Panc1 (cell line): ENCODE measurements at regions not wholly inside any gene's neighbourhood (a gene's known extent, or its start where the extent isn't known, plus 50 kb on each side); places are given as distances from the start of the nearest gene placed in this dataset.

Experiments used
- CTCF ChIP-seq: fragments of 450-650 bp; IDR thresholded peaks from 2 replicates; pipeline ENCODE4 v1.5.1; 2017; ENCODE audit warnings: mild to moderate bottlenecking
- POLR2AphosphoS5 ChIP-seq: IDR thresholded peaks from 2 replicates; pipeline ENCODE4 v1.6.1; 2012; ENCODE audit warnings: mild to moderate bottlenecking, low read depth, low read length, moderate library complexity
- SIN3A ChIP-seq: IDR thresholded peaks from 2 replicates; pipeline ENCODE4 v1.6.1; 2012; ENCODE audit warnings: low read depth, mild to moderate bottlenecking, low read length, moderate library complexity, borderline replicate concordance; ENCODE audit not compliant: insufficient read depth
- TCF7L2 ChIP-seq: IDR thresholded peaks from 2 replicates; pipeline ENCODE4 v1.6.1; 2011; ENCODE audit warnings: mild to moderate bottlenecking, low read depth, low read length, inconsistent platforms

- TF ChIP-seq CTCF (no peak), SIN3A (no peak), POLR2AphosphoS5 (no peak), TCF7L2 (no peak)
Measured at GRCh38 chr2:198615972-198616371, 811.6 kb downstream of the PLCL1 start.
